B cell (primary cell): ENCODE measurements at regions not wholly inside any gene's neighbourhood (a gene's known extent, or its start where the extent isn't known, plus 50 kb on each side); places are given as distances from the start of the nearest gene placed in this dataset.

Source experiments
- ATAC-seq: fragments of 200-7000 bp; cut with Tn5 transposase; one replicate; pipeline ENCODE4 v1.10.0; 2021; ENCODE audit warnings: low read depth, mild to moderate bottlenecking, moderate number of reproducible peaks, moderate library complexity
- CTCF ChIA-PET: fragments of 350-600 bp; sonication (Branson Sonifier 250); formaldehyde crosslinking; loops from one replicate; lab custom pipeline; 2021; ENCODE audit warnings: antibody characterized with exemption, inconsistent platforms; lab: Charles Lee
- POLR2A ChIA-PET: fragments of 350-600 bp; sonication (Branson Sonifier 250); formaldehyde crosslinking; loops from one replicate; lab custom pipeline; 2021; ENCODE audit warnings: antibody characterized with exemption; lab: Charles Lee
- DNase-seq: peaks from one replicate; pipeline ENCODE4 v3.0.0; 2013
- H2AFZ ChIP-seq: 2 replicates; pipeline ENCODE4 v1.6.1; 2012; ENCODE audit warnings: mild to moderate bottlenecking, low read depth, low read length; ENCODE audit not compliant: insufficient read depth, poor library complexity, severe bottlenecking
- H3K27ac ChIP-seq, 2 donors: 1 replicate in 1 of 2; 2 replicates in 1 of 2; pipeline ENCODE4 v1.5.1; 2012 to 2013; ENCODE audit warnings: low read length in 2 of 2, mild to moderate bottlenecking in 2 of 2, moderate library complexity in 1 of 2
- H3K27me3 ChIP-seq, 4 experiments: fragments of 200-600 bp in 1 of 4; sonication (generic) in 1 of 4; replicated peaks in 1 of 4; 1 replicate in 2 of 4; 2 replicates in 2 of 4; pipeline versions ENCODE4 v1.6.1 to v1.7.0; 2013 to 2016; ENCODE audit warnings: low read length in 3 of 4, mild to moderate bottlenecking in 2 of 4, mixed read lengths in 1 of 4, moderate library complexity in 1 of 4; ENCODE audit not compliant: insufficient read depth in 4 of 4, control insufficient read depth in 3 of 4; ENCODE audit errors: control extremely low read depth in 1 of 4
- H3K36me3 ChIP-seq, 2 experiments: replicated peaks in 1 of 2; 1 replicate in 1 of 2; 2 replicates in 1 of 2; pipeline versions ENCODE4 v1.6.1 to v1.7.1; 2013; ENCODE audit warnings: low read length in 1 of 2; ENCODE audit not compliant: insufficient read depth in 2 of 2, control insufficient read depth in 1 of 2; ENCODE audit errors: control extremely low read depth in 1 of 2, extremely low read depth in 1 of 2
- H3K4me1 ChIP-seq, 2 donors: fragments of 200-600 bp in 1 of 2; sonication (generic) in 1 of 2; 1 replicate in 1 of 2; 2 replicates in 1 of 2; pipeline versions ENCODE4 v1.5.1 to v1.6.1; 2013 to 2017; ENCODE audit warnings: low read length in 2 of 2; ENCODE audit not compliant: control insufficient read depth in 2 of 2, insufficient read depth in 2 of 2
- H3K4me2 ChIP-seq: replicated peaks from 2 replicates; pipeline ENCODE3; 2012; ENCODE audit warnings: mild to moderate bottlenecking, low read depth, low read length; ENCODE audit not compliant: poor library complexity, severe bottlenecking
- H3K4me3 ChIP-seq, 5 experiments: fragments of 200-600 bp in 1 of 5; sonication (generic) in 1 of 5; 1 replicate in 3 of 5; 2 replicates in 2 of 5; pipeline versions ENCODE4 v1.5.1 to v1.7.0; 2011 to 2016; ENCODE audit warnings: low read length in 4 of 5, mild to moderate bottlenecking in 4 of 5, low read depth in 2 of 5, control low read depth in 1 of 5, moderate library complexity in 1 of 5; ENCODE audit not compliant: insufficient read depth in 1 of 5; ENCODE audit errors: control extremely low read depth in 1 of 5, extremely low read depth in 1 of 5
- H3K79me2 ChIP-seq: fragments of 200-600 bp; sonication (generic); one replicate; pipeline ENCODE4 v1.6.0; 2016; ENCODE audit warnings: low read length; ENCODE audit not compliant: control insufficient read depth, insufficient read depth
- H3K9ac ChIP-seq: fragments of 200-600 bp; sonication (generic); 2 replicates; pipeline ENCODE4 v1.6.1; 2017; ENCODE audit warnings: mild to moderate bottlenecking, low read length, moderate library complexity
- H3K9me3 ChIP-seq, 3 donors: one replicate each; pipeline versions ENCODE4 v1.6.1 to v1.7.1; 2013; ENCODE audit warnings: low read length in 2 of 3; ENCODE audit not compliant: control insufficient read depth in 2 of 3, insufficient read depth in 1 of 3; ENCODE audit errors: control extremely low read depth in 1 of 3
- H4K20me1 ChIP-seq: 2 replicates; pipeline ENCODE4 v1.6.0; 2012; ENCODE audit warnings: mild to moderate bottlenecking, low read length; ENCODE audit not compliant: insufficient read depth, control insufficient read depth, poor library complexity, severe bottlenecking
- H3K27ac Mint-ChIP-seq: one replicate; pipeline ENCODE4 v1.8.0; 2021; ENCODE audit warnings: mixed read lengths
- H3K27me3 Mint-ChIP-seq: one replicate; pipeline ENCODE4 v1.8.0; 2021; ENCODE audit warnings: mixed read lengths
- H3K4me1 Mint-ChIP-seq: one replicate; pipeline ENCODE4 v1.8.0; 2021; ENCODE audit warnings: mixed read lengths
- H3K4me3 Mint-ChIP-seq: one replicate; pipeline ENCODE4 v1.8.0; 2021; ENCODE audit warnings: mixed read lengths
- H3K9me3 Mint-ChIP-seq: one replicate; pipeline ENCODE4 v1.8.0; 2022; ENCODE audit warnings: mixed read lengths; ENCODE audit not compliant: insufficient read depth
- CTCF ChIP-seq: fragments of 200-600 bp; IDR thresholded peaks from one replicate; pipeline ENCODE4 v1.8.0; 2022; ENCODE audit warnings: antibody characterized with exemption, mild to moderate bottlenecking
- EZH2 ChIP-seq: IDR thresholded peaks from 2 replicates; pipeline ENCODE4 v1.6.1; 2012; ENCODE audit warnings: borderline replicate concordance, low read depth, mild to moderate bottlenecking, moderate library complexity, low read length; ENCODE audit not compliant: insufficient read depth, poor library complexity, severe bottlenecking
- WGBS: methylation state at CpG from one replicate; pipeline ENCODE4 v1.1.5; 2013; ENCODE audit warnings: missing lambda C conversion rate; ENCODE audit not compliant: insufficient coverage; 5-methylcytosine and 5-hydroxymethylcytosine counted together
- intact Hi-C: fragments of 100-400 bp; cut with micrococcal nuclease; formaldehyde crosslinking; loops from one replicate; pipeline ENCODE4 v1.10.0; 2022

GRCh38 chr4:35080799-35081198 is 1163.5 kb downstream of the ARAP2 start:
- no peak overlapping the region for H2AFZ ChIP-seq
- H3K27me3 ChIP-seq = no peaks in the 10 kb centered on the region
- H3K4me2 ChIP-seq = no peak overlapping the region
- ATAC-seq = no peak
- no peak overlapping the region for H3K9ac ChIP-seq
- peaks cover 0 to 8% (median 0%) of the 10 kb centered on the region in 3 donors for H3K9me3 ChIP-seq
- intact Hi-C loops = no loop called here
- DNase-seq = no peak
- Mint-ChIP-seq H3K9me3 (no peaks in the 10 kb centered on the region), H3K27me3 (no peaks in the 10 kb centered on the region), H3K4me1 (no peaks in the 10 kb centered on the region), H3K27ac (no peak overlapping the region), H3K4me3 (no peak overlapping the region)
- no peaks in the 10 kb centered on the region for H3K4me1 ChIP-seq
- H3K4me3 ChIP-seq = no peak overlapping the region
- CTCF ChIA-PET = no interaction called here
- no peak overlapping the region for H3K27ac ChIP-seq
- no peaks in the 10 kb centered on the region for H3K36me3 ChIP-seq
- no peaks in the 10 kb centered on the region for H4K20me1 ChIP-seq
- no peak for TF ChIP-seq EZH2
- TF ChIP-seq CTCF = no peak
- no CpG with 5 or more reads among the region's 1 CpG for WGBS
- H3K79me2 ChIP-seq = no peaks in the 10 kb centered on the region
- POLR2A ChIA-PET = no interaction called here

- H3K27ac ChIP-seq = no peak overlapping the region
- no peak overlapping the region for H3K9ac ChIP-seq
- DNase-seq (no peak), ATAC-seq (no peak)
- H3K4me3 ChIP-seq = no peak overlapping the region
- intact Hi-C loops = no loop called here
- no peaks in the 10 kb centered on the region for H3K27me3 Mint-ChIP-seq
- ChIA-PET POLR2A (no interaction called here), CTCF (no interaction called here)
- no peaks in the 10 kb centered on the region for H3K9me3 Mint-ChIP-seq
- 96% methylated on average over 3 of the region's 3 CpGs for WGBS
- no peak overlapping the region for H3K27ac Mint-ChIP-seq
- no peaks in the 10 kb centered on the region for H3K4me1 Mint-ChIP-seq
- TF ChIP-seq EZH2 (no peak), CTCF (no peak)
- no peak overlapping the region for H3K4me2 ChIP-seq
- H3K9me3 ChIP-seq = no peaks in the 10 kb centered on the region
- H3K27me3 ChIP-seq = no peaks in the 10 kb centered on the region
- H4K20me1 ChIP-seq = no peaks in the 10 kb centered on the region
- H2AFZ ChIP-seq = no peak overlapping the region
- H3K79me2 ChIP-seq = no peaks in the 10 kb centered on the region
- no peak overlapping the region for H3K4me3 Mint-ChIP-seq
- H3K4me1 ChIP-seq = no peaks in the 10 kb centered on the region
- H3K36me3 ChIP-seq = no peaks in the 10 kb centered on the region
Measured at GRCh38 chr4:35087218-35087617, 1157.1 kb downstream of the ARAP2 start.
